A549 (cell line): ENCODE measurements at regions not wholly inside any gene's neighbourhood (a gene's known extent, or its start where the extent isn't known, plus 50 kb on each side); places are given as distances from the start of the nearest gene placed in this dataset.
"Not testable (repeated sequence)": the region's sequence is repeated elsewhere in the genome, so short reads cannot be mapped to it uniquely, and the experiment has no call there.

ENCODE experiments used
- ATAC-seq, 2 experiments: fragments of 200-7000 bp in 1 of 2; fragments of >200 bp in 1 of 2; cut with Nextera tagmentation in 1 of 2; cut with Tn5 transposase in 1 of 2; 3 replicates each; pipeline versions ENCODE4 v1.8.0 to v1.9.1; 2018 to 2020; ENCODE audit warnings: mild to moderate bottlenecking in 1 of 2, moderate library complexity in 1 of 2
- CTCF ChIA-PET: fragments of 300-600 bp; sonication (Branson Sonifier 250); formaldehyde crosslinking; extraction: SDS; loops from one replicate; lab custom pipeline; 2021; ENCODE audit warnings: antibody characterized with exemption, inconsistent platforms; lab: Yijun Ruan, JAX
- POLR2A ChIA-PET: fragments of 350-600 bp; formaldehyde crosslinking; extraction: SDS; loops from one replicate; lab custom pipeline; 2021; ENCODE audit warnings: antibody characterized with exemption, inconsistent platforms; lab: Yijun Ruan, JAX
- DNase-seq, 2 experiments: peaks; one replicate each; pipeline versions ENCODE4 v3.0.0 to v3.0.0-alpha.2; 2011 to 2016; ENCODE audit warnings: low read depth in 1 of 2, low spot score in 1 of 2
- FAIRE-seq: peaks from 2 replicates; lab custom pipeline; 2011; peaks lifted over from hg19 to GRCh38; lab: Jason Lieb, UNC
- H3K27ac ChIP-seq, 2 experiments: fragments of >200 bp; sonication (Bioruptor Twin); formaldehyde crosslinking; 3 replicates each; pipeline ENCODE4 v1.5.1; 2016 to 2017
- H3K4me1 ChIP-seq: fragments of >200 bp; sonication (Bioruptor Twin); formaldehyde crosslinking; 3 replicates; pipeline ENCODE4 v1.6.1; 2016
- H3K4me2 ChIP-seq: fragments of >200 bp; sonication (Bioruptor Twin); formaldehyde crosslinking; 3 replicates; pipeline ENCODE4 v1.6.1; 2016
- H3K4me3 ChIP-seq: fragments of >200 bp; sonication (Bioruptor Twin); formaldehyde crosslinking; 3 replicates; pipeline ENCODE4 v1.5.1; 2016
- H3K9me3 ChIP-seq: fragments of >200 bp; sonication (Bioruptor Twin); formaldehyde crosslinking; 3 replicates; pipeline ENCODE4 v1.6.1; 2016
- CHD2 ChIP-seq: fragments of 150-350 bp; IDR thresholded peaks from 2 replicates; pipeline ENCODE4 v1.6.1; 2014; ENCODE audit warnings: low read length; ENCODE audit not compliant: partially characterized antibody
- ESRRA ChIP-seq: fragments of 150-350 bp; IDR thresholded peaks from 2 replicates; pipeline ENCODE4 v1.6.1; 2014; ENCODE audit warnings: mild to moderate bottlenecking, low read length, borderline replicate concordance
- FOSB ChIP-seq: fragments of 250-450 bp; sonication (Bioruptor Pico); IDR thresholded peaks from 2 replicates; pipeline ENCODE4 v1.5.0; 2020; ENCODE audit warnings: mild to moderate bottlenecking, moderate library complexity
- FOXS1 ChIP-seq: fragments of 250-450 bp; sonication (Bioruptor Pico); IDR thresholded peaks from 2 replicates; pipeline ENCODE4 v1.5.0; 2020; ENCODE audit warnings: mild to moderate bottlenecking, moderate library complexity
- GATA3 ChIP-seq: IDR thresholded peaks from 2 replicates; pipeline ENCODE4 v1.6.1; 2012; ENCODE audit warnings: borderline replicate concordance
- HDAC2 ChIP-seq: fragments of 200-600 bp; sonication (generic); IDR thresholded peaks from 2 replicates; pipeline ENCODE4 v1.6.1; 2016
- HEYL ChIP-seq: fragments of 250-450 bp; sonication (Bioruptor Pico); IDR thresholded peaks from 2 replicates; pipeline ENCODE4 v1.8.0; 2021; ENCODE audit warnings: mild to moderate bottlenecking, moderate library complexity
- HOXA7 ChIP-seq: fragments of 250-450 bp; sonication (Bioruptor Pico); IDR thresholded peaks from 2 replicates; pipeline ENCODE4 v1.5.0; 2020; ENCODE audit warnings: mild to moderate bottlenecking, moderate library complexity
- HOXB13 ChIP-seq: fragments of 250-450 bp; sonication (Bioruptor Pico); IDR thresholded peaks from 2 replicates; pipeline ENCODE4 v1.5.0; 2020; ENCODE audit warnings: low read depth, mild to moderate bottlenecking, moderate library complexity
- JUN ChIP-seq, 2 experiments: fragments of >200 bp; sonication (Bioruptor Twin); formaldehyde crosslinking; IDR thresholded peaks; 2 replicates in 1 of 2; 3 replicates in 1 of 2; pipeline ENCODE4 v1.6.1; 2016 to 2017
- JUNB ChIP-seq: fragments of >200 bp; sonication (Bioruptor Twin); formaldehyde crosslinking; IDR thresholded peaks from 2 replicates; pipeline ENCODE4 v1.6.1; 2016
- KDM1A ChIP-seq: fragments of 200-600 bp; sonication (generic); IDR thresholded peaks from 2 replicates; pipeline ENCODE4 v1.6.1; 2016; ENCODE audit warnings: low read depth, mild to moderate bottlenecking
- NPAS2 ChIP-seq: fragments of 250-450 bp; sonication (Bioruptor Pico); IDR thresholded peaks from 2 replicates; pipeline ENCODE4 v1.8.0; 2022; ENCODE audit warnings: mild to moderate bottlenecking, moderate library complexity, borderline replicate concordance
- NR3C1 ChIP-seq: fragments of >200 bp; sonication (Bioruptor Twin); formaldehyde crosslinking; IDR thresholded peaks from 3 replicates; pipeline ENCODE4 v1.6.1; 2017
- RARB ChIP-seq: fragments of 250-450 bp; sonication (Bioruptor Pico); IDR thresholded peaks from 2 replicates; pipeline ENCODE4 v1.8.0; 2021; ENCODE audit warnings: mild to moderate bottlenecking, moderate library complexity
- RCOR1 ChIP-seq: fragments of 150-350 bp; IDR thresholded peaks from 2 replicates; pipeline ENCODE4 v1.6.1; 2014; ENCODE audit warnings: antibody characterized with exemption, low read length, low read depth
- SMC3 ChIP-seq: fragments of >200 bp; sonication (Bioruptor Twin); formaldehyde crosslinking; IDR thresholded peaks from 3 replicates; pipeline ENCODE4 v1.6.1; 2018; ENCODE audit warnings: inconsistent platforms
- TFCP2L1 ChIP-seq: fragments of 250-450 bp; sonication (Bioruptor Pico); IDR thresholded peaks from 2 replicates; pipeline ENCODE4 v1.5.0; 2021; ENCODE audit warnings: mild to moderate bottlenecking
- TP53 ChIP-seq: fragments of 250-450 bp; sonication (Bioruptor Pico); IDR thresholded peaks from 2 replicates; pipeline ENCODE4 v1.5.0; 2021; ENCODE audit warnings: mild to moderate bottlenecking, moderate library complexity
- USF2 ChIP-seq: fragments of 450-650 bp; IDR thresholded peaks from 2 replicates; pipeline ENCODE4 v1.6.1; 2014; ENCODE audit warnings: antibody characterized with exemption
- WGBS: methylation state at CpG from one replicate; pipeline ENCODE4 v1.1.6; 2017; ENCODE audit errors: missing lambda C conversion rate; 5-methylcytosine and 5-hydroxymethylcytosine counted together
- TF ChIP-seq, protein P1 (sequence below): fragments of 150-350 bp; IDR thresholded peaks from 2 replicates; pipeline ENCODE4 v1.6.1; 2014; ENCODE audit warnings: low read depth, mild to moderate bottlenecking, low read length

- 7% methylated on average over 2 of the region's 2 CpGs for WGBS
- no peak for TF ChIP-seq CHD2
- TF ChIP-seq FOXS1 (CRISPR knock-in tag), result no peak
- TF ChIP-seq USF2, result no peak
- no peak for TF ChIP-seq FOSB (CRISPR knock-in tag)
- no peak for TF ChIP-seq RARB (CRISPR knock-in tag)
- TF ChIP-seq, protein P1, sequence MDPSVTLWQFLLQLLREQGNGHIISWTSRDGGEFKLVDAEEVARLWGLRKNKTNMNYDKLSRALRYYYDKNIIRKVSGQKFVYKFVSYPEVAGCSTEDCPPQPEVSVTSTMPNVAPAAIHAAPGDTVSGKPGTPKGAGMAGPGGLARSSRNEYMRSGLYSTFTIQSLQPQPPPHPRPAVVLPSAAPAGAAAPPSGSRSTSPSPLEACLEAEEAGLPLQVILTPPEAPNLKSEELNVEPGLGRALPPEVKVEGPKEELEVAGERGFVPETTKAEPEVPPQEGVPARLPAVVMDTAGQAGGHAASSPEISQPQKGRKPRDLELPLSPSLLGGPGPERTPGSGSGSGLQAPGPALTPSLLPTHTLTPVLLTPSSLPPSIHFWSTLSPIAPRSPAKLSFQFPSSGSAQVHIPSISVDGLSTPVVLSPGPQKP, result no peak
- TF ChIP-seq SMC3, result no peak
- no peak for TF ChIP-seq HEYL (CRISPR knock-in tag)
- no peak for TF ChIP-seq HOXB13 (CRISPR knock-in tag)
- no peak for TF ChIP-seq RCOR1
- no peak for TF ChIP-seq KDM1A
- no peak for TF ChIP-seq HDAC2
- no peak for TF ChIP-seq TP53 (CRISPR knock-in tag)
- no peak for TF ChIP-seq NR3C1
- no peak for TF ChIP-seq JUN (IDR thresholded peaks at IDR 0.05)
- no peak for TF ChIP-seq GATA3
- TF ChIP-seq ESRRA, result no peak
- no peak for TF ChIP-seq HOXA7 (CRISPR knock-in tag)
- TF ChIP-seq TFCP2L1 (CRISPR knock-in tag), result no peak
- DNase-seq (no peak), ATAC-seq (no peak), FAIRE-seq (no peak)
- Histone ChIP-seq H3K4me3 (no peak overlapping the region), H3K27ac (no peak overlapping the region), H3K4me2 (no peak overlapping the region), H3K9me3 (0 out of 3 replicates have a peak, but pooled peaks cover 3% of the 10 kb centered on the region), H3K4me1 (no peaks in the 10 kb centered on the region)
- CTCF ChIA-PET, result no interaction called here
- POLR2A ChIA-PET, result no interaction called here
These were observed 362.0 kb downstream of the ETV1 start for GRCh38 chr7:13627455-13627854.

DNA sequence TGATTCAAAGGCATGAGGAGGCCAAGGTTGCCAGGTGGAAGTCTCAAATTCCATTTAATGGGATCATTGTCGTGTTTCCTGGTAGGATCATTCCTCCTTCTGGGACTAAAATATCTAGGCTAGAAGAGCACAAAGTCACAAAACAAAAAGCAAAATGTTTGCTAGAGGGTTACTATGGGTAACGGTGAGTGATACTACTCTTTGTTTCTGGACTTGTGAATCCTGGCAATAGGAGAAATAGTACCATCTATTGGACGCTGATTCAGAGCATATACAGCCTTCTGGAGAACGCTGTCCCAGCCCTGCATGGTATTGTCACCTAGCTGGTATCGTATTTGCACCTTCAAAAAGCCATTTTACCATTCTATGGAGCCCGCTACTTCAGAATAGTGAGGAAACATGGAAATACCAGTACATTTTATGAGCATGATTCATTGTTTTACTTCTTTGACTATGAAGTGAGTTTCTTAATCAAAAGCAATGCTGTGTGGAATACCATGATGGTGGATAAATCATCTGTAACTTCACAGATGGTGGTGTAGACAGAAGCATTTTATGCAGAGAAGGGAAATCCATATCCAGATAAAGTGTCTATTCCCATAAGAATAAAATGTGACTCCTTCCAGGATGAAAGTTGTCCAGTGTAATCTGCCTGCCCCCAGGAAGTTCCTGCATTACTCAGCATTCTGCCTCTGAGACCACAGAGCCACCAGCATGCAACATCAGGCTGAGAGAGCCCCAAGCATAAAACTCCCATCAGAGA lies 361.0 kb downstream of the ETV1 start:
- no peak for ATAC-seq
- H3K4me3 ChIP-seq, result no peak overlapping the region
- TF ChIP-seq RARB (CRISPR knock-in tag) (no peak), NPAS2 (CRISPR knock-in tag) (no peak), JUNB (no peak), JUN (IDR thresholded peaks at IDR 0.05) (no peak)
- ChIA-PET POLR2A (no interaction called here), CTCF (no interaction called here)
- no peaks in the 10 kb centered on the region for H3K4me1 ChIP-seq
- H3K27ac ChIP-seq, result no peak overlapping the region
- no peaks in the 10 kb centered on the region for H3K9me3 ChIP-seq
- DNase-seq, result no peak
- no peak for FAIRE-seq
- 11% methylated on average over 6 of the region's 6 CpGs for WGBS
- no peak overlapping the region for H3K4me2 ChIP-seq

GRCh38 chr7:13631207-13632049 lies 358.0 kb downstream of the ETV1 start:
- H3K4me3 ChIP-seq, H3K4me1 ChIP-seq, CTCF ChIA-PET, H3K4me2 ChIP-seq, FAIRE-seq, POLR2A ChIA-PET, ATAC-seq, H3K9me3 ChIP-seq, H3K27ac ChIP-seq, DNase-seq: not testable (repeated sequence)
- WGBS, result 3% methylated on average over 2 of the region's 2 CpGs
